GM11168 (cell line): ENCODE measurements at regions not wholly inside any gene's neighbourhood (a gene's known extent, or its start where the extent isn't known, plus 50 kb on each side); places are given as distances from the start of the nearest gene placed in this dataset.

Experiments
- in situ Hi-C: fragments of 300-500 bp; cut with MboI; formaldehyde crosslinking; loops from one replicate; pipeline ENCODE4 v1.12.0; 2022; ENCODE audit warnings: low sequenced_read_pairs; ENCODE audit not compliant: unreplicated experiment

DNA sequence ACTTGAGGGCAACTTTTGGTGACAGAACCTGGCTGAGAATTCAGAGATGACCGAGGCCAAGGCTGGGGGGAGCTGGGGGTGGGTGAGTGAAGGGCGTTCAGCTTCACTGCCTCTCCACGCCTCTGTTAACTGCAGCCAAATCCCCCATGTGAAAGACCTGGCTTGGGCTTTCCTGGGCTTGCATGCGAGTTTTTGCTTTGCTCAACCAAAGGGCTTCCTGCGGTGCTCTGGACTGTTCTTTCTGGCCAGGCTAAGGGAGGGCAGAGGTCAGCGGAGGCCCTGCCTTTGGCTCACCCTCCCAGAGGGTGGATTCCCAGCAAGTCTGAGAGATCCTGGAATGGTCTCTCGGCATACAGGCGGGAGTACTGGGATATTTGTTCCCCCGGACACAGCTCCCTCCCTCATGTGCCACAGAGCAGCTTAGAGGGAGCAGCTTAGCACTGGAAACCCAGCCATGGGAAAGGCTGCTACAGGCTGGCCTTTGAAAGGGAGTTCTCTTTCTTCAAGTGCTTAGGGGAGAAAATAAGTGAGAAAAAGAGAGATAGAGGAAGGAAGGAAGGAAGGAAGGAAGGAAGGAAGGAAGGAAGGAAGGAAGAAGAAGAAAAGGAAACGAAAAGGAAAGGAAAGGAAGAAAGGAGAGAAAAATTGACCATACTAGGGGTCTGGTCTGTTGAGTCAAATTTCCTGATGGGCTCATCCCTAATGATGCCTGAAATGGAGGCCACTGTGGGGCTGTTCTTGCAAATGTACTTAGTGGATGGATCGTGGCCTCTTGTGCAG lies 158.8 kb downstream of the FGF18 start:
- in situ Hi-C loops, result no loop called here

DNA sequence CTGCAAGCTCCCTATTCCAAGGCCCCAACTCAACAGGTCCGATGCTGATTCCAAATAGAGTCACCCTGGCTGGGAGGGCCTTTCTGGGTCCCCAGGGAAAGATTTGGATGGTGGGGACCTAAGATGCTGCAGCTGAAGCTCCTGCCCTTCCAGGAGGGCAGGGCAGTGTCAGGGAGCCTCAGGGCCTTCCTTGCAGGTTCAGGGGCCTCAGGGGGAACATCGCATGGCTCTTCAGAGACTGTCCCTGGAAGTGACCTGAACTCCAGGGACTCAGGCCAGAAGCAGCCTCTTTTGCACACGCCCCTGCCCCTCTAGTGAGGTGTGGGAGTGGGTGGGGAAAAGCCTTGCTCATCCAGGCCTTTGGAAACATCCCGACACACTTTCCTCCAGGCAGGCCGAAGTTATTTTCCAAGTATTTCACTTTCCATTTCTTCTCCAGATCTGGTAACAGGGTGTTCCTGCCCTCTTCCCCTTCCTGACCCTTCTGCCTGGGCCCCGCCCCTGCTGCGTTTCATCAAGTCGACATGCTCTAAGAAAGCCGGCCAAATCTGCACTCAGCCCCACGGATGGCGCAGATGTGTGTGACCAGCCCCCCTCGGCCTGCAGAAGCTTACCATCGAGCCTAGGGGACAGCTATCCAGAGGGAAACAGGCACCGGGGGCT lies 159.5 kb downstream of the FGF18 start:
- in situ Hi-C loops, result no loop called here

DNA sequence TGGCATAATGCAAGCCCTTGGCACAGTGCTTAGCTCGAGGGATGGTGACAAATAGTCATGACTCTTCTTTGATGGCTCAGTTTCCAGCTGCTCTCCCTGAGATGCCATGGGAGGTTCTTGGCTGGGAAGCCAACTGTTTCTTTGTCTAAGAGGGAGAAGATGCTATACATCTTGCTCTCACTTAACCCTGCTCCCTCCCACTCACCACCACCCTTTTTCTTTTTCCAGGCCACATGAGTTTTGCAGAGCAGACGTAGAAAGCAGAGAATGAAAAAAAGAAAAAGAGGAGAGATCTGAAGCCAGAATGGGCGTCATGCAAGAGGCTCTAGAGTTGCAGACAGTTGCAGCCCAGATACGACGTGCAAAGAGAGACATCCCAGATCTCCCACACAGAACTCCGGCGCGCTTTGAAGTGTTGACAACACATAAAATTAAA lies 160.5 kb downstream of the FGF18 start:
- in situ Hi-C loops, result no loop called here

DNA sequence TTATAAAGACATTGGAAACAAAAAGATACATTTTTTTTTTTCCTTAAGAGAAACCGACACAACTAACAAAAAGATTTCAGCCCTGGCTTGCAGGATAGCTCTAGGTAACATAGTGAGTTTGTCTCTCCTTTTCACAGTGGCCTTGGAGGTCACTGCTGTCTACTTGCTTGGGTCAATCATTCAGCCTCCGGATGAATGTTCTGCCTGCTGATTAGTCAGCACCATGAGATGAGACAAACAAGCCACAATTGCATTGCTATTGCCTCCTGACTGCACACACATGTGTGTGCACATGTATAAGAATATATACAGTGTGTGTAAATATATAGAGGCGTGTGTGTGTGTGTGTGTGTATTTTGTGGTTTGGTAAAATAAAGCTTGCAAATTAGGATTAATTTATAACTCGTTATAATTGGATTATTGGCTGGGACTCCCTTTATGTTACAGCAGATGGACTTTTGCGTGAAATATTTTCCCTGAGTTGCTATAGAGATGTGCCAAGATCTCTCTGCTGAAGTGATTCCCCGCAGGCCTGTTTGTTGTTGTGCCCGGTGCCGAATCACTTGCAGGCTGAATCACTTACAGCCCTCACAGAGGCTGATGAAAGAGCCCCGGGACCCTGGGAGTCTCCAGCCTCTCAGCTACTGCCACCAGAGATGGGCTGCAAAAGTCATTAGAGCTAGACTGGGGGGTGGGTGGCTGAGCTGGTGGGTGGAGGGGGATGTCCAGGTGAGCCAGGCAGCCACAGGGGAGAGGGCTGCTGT lies 161.2 kb downstream of the FGF18 start:
- in situ Hi-C loops, result no loop called here

DNA sequence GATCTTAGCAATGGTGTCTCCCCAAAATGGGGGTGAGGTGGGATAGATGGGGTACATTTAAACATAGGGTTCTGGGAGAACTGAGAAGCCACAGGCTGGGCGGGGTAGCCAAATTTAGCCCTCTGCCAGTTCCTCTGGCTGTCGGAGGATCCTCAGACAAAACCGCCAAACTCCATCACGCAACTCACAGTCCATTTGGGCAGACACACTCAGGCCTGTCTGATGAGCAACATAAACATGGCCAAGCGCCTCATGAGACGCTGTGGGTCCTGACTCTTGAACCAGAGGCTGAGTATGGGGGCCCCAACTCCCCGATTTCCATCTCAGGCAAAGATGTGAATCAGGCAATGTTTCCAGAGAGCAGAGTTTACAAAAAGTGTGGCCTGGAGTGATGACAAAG lies 162.3 kb downstream of the FGF18 start:
- in situ Hi-C loops, result no loop called here

DNA sequence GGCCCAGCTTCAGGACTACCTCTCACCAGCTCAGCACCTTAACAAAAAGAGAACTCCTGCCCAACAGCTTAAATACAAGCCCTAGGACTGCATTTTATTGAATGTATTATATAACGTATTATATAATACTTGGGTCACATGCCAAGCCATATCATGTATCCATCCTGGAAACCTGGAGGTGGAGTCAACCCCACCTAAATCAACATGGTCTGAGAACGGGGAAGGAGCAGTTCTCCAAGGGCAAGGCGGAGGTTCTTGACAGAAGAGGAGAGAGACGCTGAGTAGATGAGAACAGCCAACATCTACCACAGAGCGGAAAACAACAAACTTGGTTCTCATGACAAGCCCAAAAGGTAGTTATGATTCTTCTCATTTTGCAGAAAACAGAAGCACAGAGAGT lies 163.4 kb downstream of the FGF18 start:
- in situ Hi-C loops, result no loop called here

DNA sequence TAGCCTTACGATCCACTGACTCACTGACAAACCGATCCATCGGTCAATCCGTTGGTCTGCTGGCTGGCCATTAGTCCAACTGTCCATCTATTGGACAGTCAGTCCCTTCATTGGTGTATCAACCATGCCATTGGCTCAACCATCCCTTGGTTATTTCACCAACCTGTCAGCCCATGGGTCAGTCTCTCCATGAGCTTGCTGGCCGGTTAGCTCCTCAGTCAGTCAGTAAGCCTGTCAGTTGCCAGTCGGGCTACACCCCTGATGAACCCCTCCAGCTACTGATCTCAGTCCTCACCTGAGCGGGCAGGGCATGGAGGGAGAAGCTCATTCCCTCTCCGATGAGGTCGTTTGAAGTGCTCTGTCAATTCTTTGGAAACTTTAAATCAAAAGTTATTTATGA lies 166.5 kb downstream of the FGF18 start:
- in situ Hi-C loops, result no loop called here

DNA sequence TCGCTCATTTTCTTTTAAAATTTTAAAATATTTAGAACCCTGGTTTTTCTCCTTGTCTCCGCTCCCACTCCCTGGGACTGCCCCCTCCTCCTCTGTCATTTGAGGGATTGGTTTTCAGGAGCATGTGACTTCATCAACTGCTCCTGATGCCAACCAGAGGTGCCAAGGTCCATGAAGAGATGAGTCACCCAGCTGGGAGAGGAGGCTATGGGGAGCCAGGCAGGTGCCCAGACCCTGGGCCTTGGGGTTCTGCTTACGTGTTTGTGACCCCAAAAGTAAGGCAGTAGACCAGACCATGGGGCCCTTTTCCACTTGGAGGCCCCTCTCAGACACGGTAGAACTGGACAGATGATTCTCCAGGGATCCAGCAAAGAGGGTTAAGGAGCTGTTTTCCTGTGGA lies 167.0 kb downstream of the FGF18 start:
- in situ Hi-C loops, result no loop called here

DNA sequence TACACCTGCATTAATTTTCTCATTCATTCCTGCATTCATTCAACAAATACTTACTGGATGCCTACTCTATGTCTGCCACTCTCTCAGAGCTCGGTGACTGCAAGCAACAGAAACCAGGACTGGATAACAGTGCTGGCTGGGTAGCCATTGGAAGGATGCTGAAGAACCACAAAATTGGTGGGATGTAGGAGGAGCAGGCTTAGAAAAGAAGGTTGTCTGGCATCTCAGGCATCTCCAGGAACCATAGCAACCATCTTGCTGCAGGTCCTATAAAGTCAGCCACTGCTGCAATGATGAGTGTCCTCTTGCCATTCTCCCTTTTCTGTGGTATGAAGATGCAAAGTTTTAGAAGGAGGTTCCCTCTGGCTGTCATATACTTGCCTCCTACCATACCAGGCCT lies 168.6 kb downstream of the FGF18 start:
- in situ Hi-C loops, result no loop called here

DNA sequence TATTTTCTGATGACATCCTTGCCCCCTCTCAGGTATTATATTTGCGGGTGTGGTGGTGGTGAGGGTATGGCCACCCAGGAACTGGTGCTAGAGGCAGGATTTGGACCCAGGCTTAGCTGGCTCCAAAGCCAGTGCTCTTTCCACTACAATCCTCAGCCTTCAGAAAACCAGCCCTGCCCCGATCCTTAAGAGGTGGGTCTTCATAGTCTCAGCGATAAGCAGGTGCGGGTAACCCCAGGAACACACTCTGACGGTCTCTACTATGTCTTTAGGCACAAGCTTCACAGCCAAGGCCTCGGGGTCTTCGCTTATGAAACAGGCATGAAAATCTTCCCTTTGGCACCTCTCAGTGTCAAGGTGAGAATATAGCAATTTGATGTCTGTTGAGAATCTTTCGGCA lies 169.3 kb downstream of the FGF18 start:
- in situ Hi-C loops, result no loop called here

DNA sequence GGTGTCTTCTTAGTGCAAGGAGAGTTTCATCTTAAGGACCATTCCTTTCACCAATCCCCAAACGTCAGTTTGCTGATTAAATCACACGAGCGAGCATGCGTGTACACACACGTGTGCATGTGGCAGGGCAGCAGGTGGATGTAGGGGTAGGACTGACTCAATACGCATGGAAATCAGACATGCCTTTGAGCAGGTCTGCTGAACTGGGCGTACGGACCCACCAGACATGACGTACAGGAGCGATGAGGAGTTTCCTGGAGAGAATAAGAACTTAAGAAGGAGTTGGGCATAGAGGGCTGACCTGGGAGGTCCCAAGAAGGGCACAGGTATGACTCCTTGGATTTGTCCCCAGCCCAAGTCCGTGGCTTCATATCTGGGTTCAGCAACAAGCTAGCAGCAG lies 170.0 kb downstream of the FGF18 start:
- in situ Hi-C loops, result no loop called here

DNA sequence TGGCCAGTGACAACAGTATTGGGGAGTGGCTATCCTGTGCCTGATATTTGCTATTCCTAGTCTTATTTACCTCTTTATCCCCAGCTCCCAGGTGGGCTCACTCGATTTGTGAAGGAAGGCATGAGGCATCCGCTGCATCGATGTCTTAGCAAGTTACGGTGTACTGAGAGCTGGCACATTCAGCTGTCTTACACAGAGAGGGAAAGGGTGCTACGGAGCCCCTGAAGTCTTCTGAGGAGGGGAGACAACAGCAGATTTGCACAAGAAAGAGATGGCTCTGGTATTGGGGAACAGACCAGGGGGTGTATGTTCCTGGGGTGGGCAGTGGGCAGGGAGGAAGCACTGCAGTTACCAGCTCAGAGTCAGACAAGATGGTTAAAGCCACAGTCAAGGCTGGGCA lies 172.6 kb downstream of the FGF18 start:
- in situ Hi-C loops, result no loop called here

DNA sequence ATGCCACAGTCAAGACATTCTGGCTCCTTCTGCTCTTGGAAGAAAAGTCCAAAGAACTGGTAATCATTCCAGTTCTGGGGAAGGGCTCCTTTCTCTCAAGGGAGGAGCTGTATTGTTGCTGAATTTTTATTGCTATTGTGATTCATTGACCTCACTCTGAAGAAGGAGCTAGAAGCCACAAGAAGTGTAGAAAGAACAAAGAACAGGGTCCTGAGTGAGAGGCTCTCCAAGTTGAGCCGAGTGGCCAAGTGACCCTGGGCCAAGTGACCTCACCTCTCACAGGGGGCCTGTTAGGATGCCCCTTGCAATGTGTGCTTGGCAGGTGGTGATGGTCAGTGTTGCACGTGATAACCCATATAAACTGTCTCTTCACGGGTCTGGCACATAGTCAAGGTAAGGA lies 173.3 kb downstream of the FGF18 start:
- in situ Hi-C loops, result no loop called here

DNA sequence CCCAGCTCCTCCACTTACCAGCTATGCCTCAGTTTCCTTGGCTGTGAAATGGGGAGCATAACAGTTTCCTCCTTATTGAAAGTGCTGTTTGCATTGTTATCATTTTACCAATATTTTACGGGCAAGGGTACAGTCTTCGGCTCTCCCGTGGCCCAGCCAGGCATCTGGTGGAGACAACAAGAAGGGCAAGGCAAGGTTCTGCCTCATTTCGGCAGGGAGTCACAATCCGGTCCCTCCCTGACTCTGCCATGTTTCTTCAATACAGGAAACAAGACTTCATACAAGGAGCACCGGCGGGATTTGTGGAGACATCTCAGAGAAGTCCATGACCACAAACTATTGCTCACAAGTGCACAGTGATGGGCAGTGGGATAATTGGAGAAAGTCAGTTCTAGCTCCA lies 174.0 kb downstream of the FGF18 start:
- in situ Hi-C loops, result no loop called here

DNA sequence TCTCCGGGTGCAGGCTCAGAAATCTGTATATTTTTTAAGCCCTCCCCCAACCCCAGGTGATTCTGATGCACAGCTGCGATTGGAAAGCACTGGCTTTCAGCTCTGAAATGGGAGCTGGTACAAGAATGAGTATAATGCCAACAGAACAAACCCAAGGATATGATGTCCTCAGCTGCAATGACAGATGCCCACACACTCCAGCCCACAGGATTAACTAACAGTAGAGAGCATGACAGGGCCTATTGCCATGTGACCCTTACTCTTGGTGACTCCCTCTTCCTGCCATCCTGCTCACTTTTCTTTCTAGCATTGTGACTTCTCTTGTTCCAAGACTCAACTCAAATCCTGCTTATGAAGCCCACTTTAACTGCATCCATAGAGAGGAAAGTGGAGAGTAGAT lies 174.5 kb downstream of the FGF18 start:
- in situ Hi-C loops, result no loop called here

DNA sequence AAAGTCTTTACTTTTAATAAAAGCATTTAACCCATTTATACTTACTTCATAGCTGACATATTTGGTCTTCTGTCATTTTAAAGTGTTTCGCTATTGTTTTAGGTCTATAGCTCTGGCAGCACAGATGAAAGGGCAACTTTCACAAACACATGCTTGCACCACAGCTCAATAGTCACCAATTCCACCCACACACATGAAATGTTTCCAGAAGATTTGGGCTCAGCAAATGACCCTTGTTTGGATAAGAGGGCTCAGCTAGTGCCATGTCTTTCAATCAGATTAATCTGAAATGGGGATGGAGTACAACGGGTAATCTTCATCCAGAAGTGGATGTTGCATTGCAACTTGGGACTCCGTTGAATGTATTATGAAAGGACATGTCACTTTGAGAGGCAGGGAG lies 176.0 kb downstream of the FGF18 start:
- in situ Hi-C loops, result no loop called here

DNA sequence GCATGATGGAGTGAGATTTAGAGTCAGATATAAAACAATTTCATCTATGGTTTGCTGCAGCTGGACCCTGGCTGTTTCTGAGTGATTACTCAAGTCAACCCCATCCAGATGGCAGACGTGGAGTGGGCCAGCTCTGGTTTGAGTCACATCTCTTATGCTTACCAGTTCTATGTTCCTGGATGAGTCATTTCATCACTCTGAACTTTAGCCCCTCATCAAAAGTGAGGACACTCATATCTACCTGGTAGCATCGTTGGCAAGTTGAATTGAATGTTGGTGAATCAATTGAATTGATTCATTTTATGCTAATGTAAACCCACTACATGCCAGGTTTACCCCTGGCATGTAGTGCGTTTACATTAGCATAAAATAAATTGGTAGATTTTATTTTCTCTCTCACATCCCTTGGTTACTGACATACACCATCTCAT lies 176.4 kb downstream of the FGF18 start:
- in situ Hi-C loops, result no loop called here

DNA sequence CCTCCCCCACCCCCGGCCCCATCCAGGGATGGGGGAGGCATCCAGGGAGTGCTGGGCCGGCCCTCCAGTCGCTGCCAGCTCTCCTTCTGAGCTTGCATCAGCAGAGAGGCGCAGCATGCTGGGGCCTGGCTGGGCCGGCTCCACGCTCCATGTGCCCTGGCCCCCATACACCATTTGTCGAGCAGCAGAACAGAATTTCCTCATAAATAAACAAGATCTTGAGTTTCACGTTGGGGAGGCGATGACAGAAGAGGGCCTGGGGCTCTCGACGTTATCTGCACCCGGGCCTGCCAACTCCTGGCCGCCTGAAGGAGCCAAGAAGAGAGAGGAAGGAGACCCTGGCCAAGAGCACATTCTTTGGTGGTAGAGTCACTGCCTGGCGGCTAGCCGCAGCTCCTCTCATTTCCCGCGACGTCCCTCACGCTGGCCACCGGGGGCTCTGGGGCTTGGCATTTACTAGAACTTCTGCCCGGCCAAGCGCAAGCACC lies 177.0 kb downstream of the FGF18 start:
- in situ Hi-C loops, result no loop called here

DNA sequence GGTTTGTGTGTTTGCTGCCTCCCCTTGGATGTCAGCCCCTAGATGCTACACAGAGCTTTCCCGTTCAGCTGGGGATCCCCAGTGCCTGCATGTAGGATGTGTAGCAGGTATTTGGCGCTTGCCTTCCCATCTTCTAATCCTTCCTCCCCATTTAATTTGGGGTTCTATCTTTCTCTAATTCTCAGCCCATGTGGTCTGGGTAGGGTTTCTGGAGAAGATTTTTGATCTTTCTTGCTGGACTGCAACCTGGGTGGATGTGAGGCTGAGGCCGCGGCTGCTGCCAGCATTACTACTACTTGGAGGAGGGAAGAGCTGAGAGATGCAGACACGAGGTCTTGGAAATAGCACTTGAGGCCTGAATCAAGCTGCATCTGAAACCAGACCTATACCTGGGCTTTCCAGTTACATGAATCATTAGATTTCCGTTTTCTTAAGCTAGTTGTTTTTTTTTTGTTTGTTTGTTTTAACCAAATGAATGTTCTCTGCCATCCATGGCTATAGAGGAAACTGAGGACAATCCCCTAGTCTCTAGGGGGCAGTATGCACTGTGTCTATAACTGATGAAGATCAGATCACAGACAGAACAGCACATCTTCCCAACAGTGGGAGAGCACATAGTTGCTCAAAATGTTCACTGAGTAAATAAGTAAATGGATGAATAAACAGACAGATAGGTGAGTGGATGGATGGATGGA lies 178.6 kb downstream of the FGF18 start:
- in situ Hi-C loops, result no loop called here

DNA sequence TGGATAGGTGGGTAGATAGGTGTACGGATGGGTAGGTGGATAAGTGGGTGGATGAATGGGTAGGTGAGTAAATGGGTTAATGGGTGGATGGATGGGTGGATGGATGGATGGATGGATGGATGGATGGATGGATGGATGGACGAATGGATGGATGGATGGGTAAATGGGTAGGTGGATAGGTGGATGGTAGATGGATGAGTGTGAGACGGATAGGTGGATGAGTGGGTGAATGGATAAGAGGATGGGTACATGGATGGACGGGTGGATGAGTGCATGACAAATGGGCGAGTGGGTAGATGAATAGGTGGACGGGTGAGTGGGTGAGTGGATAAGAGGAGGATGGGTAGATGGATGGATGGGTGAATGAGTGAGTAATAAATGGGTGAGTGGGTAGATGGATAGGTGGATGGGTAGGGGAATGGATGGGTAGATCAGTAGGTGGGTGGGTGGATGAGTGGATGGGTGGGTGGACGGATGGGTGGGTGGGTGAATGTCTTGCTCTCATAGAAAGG lies 179.2 kb downstream of the FGF18 start:
- in situ Hi-C loops, result no loop called here
